H9 (cell line): ENCODE measurements at regions not wholly inside any gene's neighbourhood (a gene's known extent, or its start where the extent isn't known, plus 50 kb on each side); places are given as distances from the start of the nearest gene placed in this dataset.

Experiments used
- DNase-seq: peaks from one replicate; pipeline ENCODE4 v3.0.0-alpha.2; 2017
- H2AFZ ChIP-seq: one replicate; pipeline ENCODE4 v1.6.1; 2013; ENCODE audit warnings: mild to moderate bottlenecking, low read length, control low read depth, moderate library complexity
- H2AK5ac ChIP-seq: 2 replicates; pipeline ENCODE4 v1.6.1; 2013; ENCODE audit warnings: low read length, control low read depth, mixed read lengths; ENCODE audit not compliant: insufficient read length
- H2BK120ac ChIP-seq: one replicate; pipeline ENCODE4 v1.6.1; 2013; ENCODE audit warnings: low read depth, mild to moderate bottlenecking, low read length, control low read depth, inconsistent platforms; ENCODE audit not compliant: poor library complexity, severe bottlenecking
- H2BK12ac ChIP-seq: 2 replicates; pipeline ENCODE4 v1.6.1; 2013; ENCODE audit warnings: low read length, control low read depth, mixed read lengths, low read depth; ENCODE audit not compliant: insufficient read length
- H2BK15ac ChIP-seq: 2 replicates; pipeline ENCODE4 v1.6.1; 2013; ENCODE audit warnings: low read depth, low read length, control low read depth
- H2BK20ac ChIP-seq: one replicate; pipeline ENCODE4 v1.6.1; 2013; ENCODE audit warnings: low read depth, mild to moderate bottlenecking, low read length, control low read depth, inconsistent platforms; ENCODE audit not compliant: poor library complexity, severe bottlenecking
- H2BK5ac ChIP-seq: 2 replicates; pipeline ENCODE4 v1.6.1; 2013; ENCODE audit warnings: low read length, control low read depth, mixed read lengths; ENCODE audit not compliant: insufficient read length
- H3K14ac ChIP-seq: 2 replicates; pipeline ENCODE4 v1.6.1; 2013; ENCODE audit warnings: low read length, control low read depth; ENCODE audit not compliant: insufficient read depth
- H3K18ac ChIP-seq: 2 replicates; pipeline ENCODE4 v1.6.1; 2013; ENCODE audit warnings: low read depth, mild to moderate bottlenecking, mixed read lengths, low read length, control low read depth; ENCODE audit not compliant: insufficient read length
- H3K23ac ChIP-seq: 2 replicates; pipeline ENCODE4 v1.6.1; 2013; ENCODE audit warnings: low read length, control low read depth, mixed read lengths, low read depth; ENCODE audit not compliant: insufficient read length
- H3K23me2 ChIP-seq: 2 replicates; pipeline ENCODE4 v1.6.1; 2013; ENCODE audit warnings: low read depth, mild to moderate bottlenecking, mixed read lengths, low read length, control low read depth; ENCODE audit not compliant: insufficient read length, poor library complexity, severe bottlenecking
- H3K27ac ChIP-seq: 2 replicates; pipeline ENCODE4 v1.5.1; 2013; ENCODE audit warnings: low read length, control low read depth, mixed read lengths, low read depth; ENCODE audit not compliant: insufficient read length
- H3K27me3 ChIP-seq: 2 replicates; pipeline ENCODE4 v1.6.1; 2013; ENCODE audit warnings: low read length, control low read depth, inconsistent platforms; ENCODE audit not compliant: insufficient read depth
- H3K4ac ChIP-seq: 2 replicates; pipeline ENCODE4 v1.6.1; 2013; ENCODE audit warnings: low read depth, mild to moderate bottlenecking, control low read depth, inconsistent platforms, low read length, moderate library complexity
- H3K4me1 ChIP-seq: 2 replicates; pipeline ENCODE4 v1.6.1; 2013; ENCODE audit warnings: low read length, control low read depth, inconsistent platforms; ENCODE audit not compliant: insufficient read depth
- H3K4me2 ChIP-seq: 2 replicates; pipeline ENCODE4 v1.6.1; 2013; ENCODE audit warnings: low read length, control low read depth, mixed read lengths; ENCODE audit not compliant: insufficient read length, insufficient read depth
- H3K56ac ChIP-seq: 2 replicates; pipeline ENCODE4 v1.6.1; 2013; ENCODE audit warnings: low read depth, mild to moderate bottlenecking, mixed read lengths, low read length, control low read depth; ENCODE audit not compliant: insufficient read length
- H3K79me1 ChIP-seq: 2 replicates; pipeline ENCODE4 v1.6.1; 2013; ENCODE audit warnings: low read depth, mild to moderate bottlenecking, moderate library complexity, low read length, control low read depth, inconsistent platforms; ENCODE audit not compliant: insufficient read depth, poor library complexity, severe bottlenecking
- H3K79me2 ChIP-seq: 2 replicates; pipeline ENCODE4 v1.6.1; 2013; ENCODE audit warnings: low read length, control low read depth, inconsistent platforms; ENCODE audit not compliant: insufficient read depth
- H3K9ac ChIP-seq: 2 replicates; pipeline ENCODE4 v1.6.1; 2013; ENCODE audit warnings: low read length, control low read depth, mixed read lengths; ENCODE audit not compliant: insufficient read length; ENCODE audit errors: extremely low read depth
- H3K9me3 ChIP-seq: one replicate; pipeline ENCODE4 v1.6.1; 2013; ENCODE audit warnings: low read depth, low read length, inconsistent platforms; ENCODE audit not compliant: control insufficient read depth
- H3T11ph ChIP-seq: one replicate; pipeline ENCODE4 v1.6.1; 2013; ENCODE audit warnings: mild to moderate bottlenecking, low read length, control low read depth, inconsistent platforms
- H4K20me1 ChIP-seq: one replicate; pipeline ENCODE4 v1.6.1; 2013; ENCODE audit not compliant: control insufficient read depth, insufficient read length, insufficient read depth
- H4K5ac ChIP-seq: 2 replicates; pipeline ENCODE4 v1.6.1; 2013; ENCODE audit warnings: low read depth, mild to moderate bottlenecking, mixed read lengths, low read length, control low read depth; ENCODE audit not compliant: insufficient read length
- H4K8ac ChIP-seq: replicated peaks from 2 replicates; pipeline ENCODE4 v1.6.1; 2013; ENCODE audit warnings: low read length, control low read depth, mixed read lengths, low read depth; ENCODE audit not compliant: insufficient read length
- H4K91ac ChIP-seq: 2 replicates; pipeline ENCODE4 v1.6.1; 2013; ENCODE audit warnings: low read depth, mild to moderate bottlenecking, moderate library complexity, mixed read lengths, low read length, control low read depth; ENCODE audit not compliant: insufficient read length
- H3K27ac Mint-ChIP-seq, 3 experiments: 2 replicates in 2 of 3; 3 replicates in 1 of 3; pipeline ENCODE4 v1.8.0; 2020 to 2021; ENCODE audit warnings: mixed read lengths in 3 of 3, mild to moderate bottlenecking in 1 of 3, moderate library complexity in 1 of 3
- H3K27me3 Mint-ChIP-seq: 2 replicates; pipeline ENCODE4 v1.8.0; 2021; ENCODE audit warnings: low read depth, mild to moderate bottlenecking, moderate library complexity, mixed read lengths
- H3K36me3 Mint-ChIP-seq, 3 experiments: 2 replicates in 2 of 3; 3 replicates in 1 of 3; pipeline ENCODE4 v1.8.0; 2020 to 2021; ENCODE audit warnings: low read depth in 3 of 3, mixed read lengths in 3 of 3; ENCODE audit not compliant: insufficient read depth in 1 of 3
- H3K4me1 Mint-ChIP-seq, 2 experiments: 2 replicates each; pipeline ENCODE4 v1.8.0; 2020; ENCODE audit warnings: mixed read lengths in 2 of 2
- H3K4me3 Mint-ChIP-seq, 2 experiments: 2 replicates in 1 of 2; 3 replicates in 1 of 2; pipeline ENCODE4 v1.8.0; 2020 to 2021; ENCODE audit warnings: mild to moderate bottlenecking in 2 of 2, mixed read lengths in 2 of 2, moderate library complexity in 1 of 2
- H3K9me3 Mint-ChIP-seq, 2 experiments: 2 replicates in 1 of 2; 3 replicates in 1 of 2; pipeline ENCODE4 v1.8.0; 2020; ENCODE audit warnings: mild to moderate bottlenecking in 2 of 2, mixed read lengths in 2 of 2, moderate library complexity in 1 of 2
- WGBS: extraction: QIAGEN DNeasy Blood & Tissue Kit; methylation state at CpG from one replicate; pipeline ENCODE4 v1.1.7; 2013; ENCODE audit warnings: missing lambda C conversion rate, low lambda C conversion rate, mixed read lengths; ENCODE audit not compliant: insufficient read length; ENCODE audit errors: extremely low coverage; 5-methylcytosine and 5-hydroxymethylcytosine counted together
- TF ChIP-seq, protein P1 (sequence below): fragments of 200-600 bp; sonication (generic); conservative IDR thresholded peaks from 3 replicates; pipeline ENCODE4 v1.8.0; 2021; ENCODE audit warnings: antibody characterized with exemption, mild to moderate bottlenecking

DNA sequence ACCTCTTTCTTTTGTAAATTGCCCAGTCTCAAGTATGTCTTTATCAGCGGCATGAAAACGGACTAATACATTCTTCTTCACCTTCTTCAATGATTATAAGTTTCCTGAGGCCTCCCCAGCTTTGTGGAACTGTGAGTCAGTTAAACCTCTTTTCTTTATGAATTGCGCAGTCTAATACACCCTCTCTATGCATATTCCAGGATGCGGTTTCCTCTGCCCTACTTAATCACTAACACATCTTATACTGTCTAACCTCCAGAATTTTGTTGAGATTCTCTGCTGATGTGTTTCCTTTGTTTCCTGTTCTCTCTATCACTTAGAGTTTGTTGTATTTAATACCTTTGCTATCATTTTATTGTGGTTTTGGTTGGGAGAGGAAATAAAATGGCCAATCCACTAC, 145.4 kb downstream of the AEBP2 start:
- Histone ChIP-seq H3K23me2 (no peaks in the 10 kb centered on the region), H3K79me2 (no peaks in the 10 kb centered on the region), H4K8ac (no peak overlapping the region), H3K18ac (no peak overlapping the region), H3K79me1 (no peaks in the 10 kb centered on the region), H2BK15ac (no peak overlapping the region), H3K4ac (no peak overlapping the region), H3K9me3 (peaks cover 19% of the 10 kb centered on the region), H3K27me3 (no peaks in the 10 kb centered on the region), H2BK5ac (no peak overlapping the region), H3K9ac (no peak overlapping the region), H2AFZ (no peak overlapping the region), H3K4me2 (no peak overlapping the region), H3K56ac (no peak overlapping the region), H3K23ac (no peak overlapping the region), H3K4me1 (no peaks in the 10 kb centered on the region), H2BK120ac (no peak overlapping the region), H2BK12ac (no peak overlapping the region), H4K20me1 (no peaks in the 10 kb centered on the region), H2AK5ac (no peak overlapping the region), H2BK20ac (no peak overlapping the region), H3K27ac (no peak overlapping the region), H3T11ph (no peak overlapping the region), H3K14ac (no peak overlapping the region), H4K91ac (no peak overlapping the region), H4K5ac (no peak overlapping the region)
- Mint-ChIP-seq H3K9me3 (peaks cover 53% of the 10 kb centered on the region in 2 experiments), H3K4me3 (no peak overlapping the region), H3K36me3 (peaks cover 39 to 56% (median 45%) of the 10 kb centered on the region in 3 experiments), H3K27ac (no peak overlapping the region), H3K4me1 (no peaks in the 10 kb centered on the region), H3K27me3 (no peaks in the 10 kb centered on the region)
- TF ChIP-seq, protein P1, sequence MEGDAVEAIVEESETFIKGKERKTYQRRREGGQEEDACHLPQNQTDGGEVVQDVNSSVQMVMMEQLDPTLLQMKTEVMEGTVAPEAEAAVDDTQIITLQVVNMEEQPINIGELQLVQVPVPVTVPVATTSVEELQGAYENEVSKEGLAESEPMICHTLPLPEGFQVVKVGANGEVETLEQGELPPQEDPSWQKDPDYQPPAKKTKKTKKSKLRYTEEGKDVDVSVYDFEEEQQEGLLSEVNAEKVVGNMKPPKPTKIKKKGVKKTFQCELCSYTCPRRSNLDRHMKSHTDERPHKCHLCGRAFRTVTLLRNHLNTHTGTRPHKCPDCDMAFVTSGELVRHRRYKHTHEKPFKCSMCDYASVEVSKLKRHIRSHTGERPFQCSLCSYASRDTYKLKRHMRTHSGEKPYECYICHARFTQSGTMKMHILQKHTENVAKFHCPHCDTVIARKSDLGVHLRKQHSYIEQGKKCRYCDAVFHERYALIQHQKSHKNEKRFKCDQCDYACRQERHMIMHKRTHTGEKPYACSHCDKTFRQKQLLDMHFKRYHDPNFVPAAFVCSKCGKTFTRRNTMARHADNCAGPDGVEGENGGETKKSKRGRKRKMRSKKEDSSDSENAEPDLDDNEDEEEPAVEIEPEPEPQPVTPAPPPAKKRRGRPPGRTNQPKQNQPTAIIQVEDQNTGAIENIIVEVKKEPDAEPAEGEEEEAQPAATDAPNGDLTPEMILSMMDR: no peak
- DNase-seq: no peak
- WGBS: no CpG with 5 or more reads among the region's 4 CpGs
